ENCODE measurements at regions not wholly inside any gene's neighbourhood (a gene's known extent, or its start where the extent isn't known, plus 50 kb on each side); places are given as distances from the start of the nearest gene placed in this dataset.
"Not testable (repeated sequence)": the region's sequence is repeated elsewhere in the genome, so short reads cannot be mapped to it uniquely, and the experiment has no call there.

GRCh38 chr3:115401851-115402501 lies 221.3 kb upstream of the GAP43 start:
- WGBS, 5 donors, result 77 to 89% (median 84%) methylated on average over 1 of the region's 1 CpG
- Histone ChIP-seq H3K36me3 (no peaks in the 10 kb centered on the region), H3K9me3 (no peaks in the 10 kb centered on the region), H3K27me3 (no peaks in the 10 kb centered on the region), H3K4me3 (no peak overlapping the region), H3K4me1 (no peaks in the 10 kb centered on the region), H3K27ac (no peak overlapping the region)
- no peak for DNase-seq
- intact Hi-C loops (cut with DNase I; ENCODE audit: low total_unique reads), result no loop called here
- no peak for TF ChIP-seq CTCF (IDR thresholded peaks at IDR 0.05)
- TF ChIP-seq POLR2A (IDR thresholded peaks at IDR 0.05), result no peak
- no peak for TF ChIP-seq POLR2AphosphoS5 (IDR thresholded peaks at IDR 0.05)
- no peak for TF ChIP-seq EP300 (IDR thresholded peaks at IDR 0.05)

GRCh38 chr3:115402651-115403050 lies 220.7 kb upstream of the GAP43 start:
- intact Hi-C loops (cut with DNase I; ENCODE audit: low total_unique reads), result no loop called here
- Histone ChIP-seq H3K36me3 (no peaks in the 10 kb centered on the region), H3K4me3 (no peak overlapping the region), H3K9me3 (no peaks in the 10 kb centered on the region), H3K4me1 (no peaks in the 10 kb centered on the region), H3K27me3 (no peaks in the 10 kb centered on the region), H3K27ac (no peak overlapping the region)
- no peak for TF ChIP-seq POLR2AphosphoS5 (IDR thresholded peaks at IDR 0.05)
- no peak for TF ChIP-seq POLR2A (IDR thresholded peaks at IDR 0.05)
- no peak for TF ChIP-seq CTCF (IDR thresholded peaks at IDR 0.05)
- no peak for TF ChIP-seq EP300 (IDR thresholded peaks at IDR 0.05)
- no peak for DNase-seq

GRCh38 chr3:115403786-115404185 lies 219.5 kb upstream of the GAP43 start:
- 27 to 48% (median 40%) methylated on average over 2 of the region's 2 CpGs for WGBS, 5 donors
- intact Hi-C loops (cut with DNase I; ENCODE audit: low total_unique reads), result no loop called here
- H3K4me3 ChIP-seq, result no peak overlapping the region

GRCh38 chr3:115409596-115409995 lies 213.7 kb upstream of the GAP43 start:
- Histone ChIP-seq H3K27me3 (no peaks in the 10 kb centered on the region), H3K4me1 (no peaks in the 10 kb centered on the region), H3K4me3 (no peak overlapping the region), H3K36me3 (no peaks in the 10 kb centered on the region), H3K27ac (no peak overlapping the region), H3K9me3 (no peaks in the 10 kb centered on the region)
- WGBS, 5 donors, result 81 to 90% (median 83%) methylated on average over 5 of the region's 5 CpGs
- TF ChIP-seq POLR2A (IDR thresholded peaks at IDR 0.05) (no peak), POLR2AphosphoS5 (IDR thresholded peaks at IDR 0.05) (no peak), EP300 (IDR thresholded peaks at IDR 0.05) (no peak), CTCF (IDR thresholded peaks at IDR 0.05) (no peak)
- DNase-seq, result no peak
- intact Hi-C loops (cut with DNase I; ENCODE audit: low total_unique reads), result no loop called here

More at GRCh38 chr3:115403786-115404185, 219.5 kb upstream of the GAP43 start:
- no peaks in the 10 kb centered on the region for H3K9me3 ChIP-seq
- H3K4me1 ChIP-seq, result no peaks in the 10 kb centered on the region
- TF ChIP-seq EP300 (IDR thresholded peaks at IDR 0.05), result no peak
- no peak for TF ChIP-seq POLR2AphosphoS5 (IDR thresholded peaks at IDR 0.05)
- TF ChIP-seq POLR2A (IDR thresholded peaks at IDR 0.05), result no peak
- TF ChIP-seq CTCF (IDR thresholded peaks at IDR 0.05), result no peak
- H3K36me3 ChIP-seq, result no peaks in the 10 kb centered on the region
- H3K27me3 ChIP-seq, result no peaks in the 10 kb centered on the region
- H3K27ac ChIP-seq, result no peak overlapping the region
- no peak for DNase-seq

GRCh38 chr3:115414610-115415009 lies 208.7 kb upstream of the GAP43 start:
- H3K4me3 ChIP-seq; H3K4me1 ChIP-seq; H3K9me3 ChIP-seq; H3K27ac ChIP-seq; intact Hi-C loops (cut with DNase I; ENCODE audit: low total_unique reads); DNase-seq; H3K36me3 ChIP-seq; H3K27me3 ChIP-seq: not testable (repeated sequence)
- WGBS, 5 donors, result 89 to 98% (median 93%) methylated on average over 4 of the region's 4 CpGs

All from stomach (tissue), 8 donors.